ENCODE measurements at regions not wholly inside any gene's neighbourhood (a gene's known extent, or its start where the extent isn't known, plus 50 kb on each side); places are given as distances from the start of the nearest gene placed in this dataset.

DNA sequence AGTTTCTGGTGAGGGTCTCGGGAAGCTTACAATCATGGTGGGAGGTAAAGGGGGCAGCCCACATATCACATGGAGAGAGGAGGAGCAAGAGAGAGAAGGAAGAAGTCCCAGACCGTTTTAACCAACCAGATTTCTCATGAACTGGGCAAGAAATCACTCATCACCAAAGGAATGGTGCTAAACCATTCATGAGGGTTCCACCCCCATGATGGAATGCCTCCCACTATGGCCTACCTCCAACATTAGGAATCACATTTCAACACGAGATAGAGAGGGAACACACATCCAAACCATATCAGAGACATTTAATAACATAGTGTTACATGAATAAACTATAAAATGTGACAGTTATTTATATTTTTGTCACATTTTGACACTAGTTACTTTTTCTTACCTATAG is 214.8 kb upstream of the MAGI2 start:
- TF ChIP-seq POLR2A (IDR thresholded peaks at IDR 0.05; ENCODE audit: low read depth, low read length) (no peak), RFX5 (IDR thresholded peaks at IDR 0.05; ENCODE audit: low read depth, low read length) (no peak), POLR2AphosphoS5 (IDR thresholded peaks at IDR 0.05; ENCODE audit: low read length) (no peak), GABPA (IDR thresholded peaks at IDR 0.05; ENCODE audit: low read depth) (no peak)
- TF ChIP-seq, protein P1, sequence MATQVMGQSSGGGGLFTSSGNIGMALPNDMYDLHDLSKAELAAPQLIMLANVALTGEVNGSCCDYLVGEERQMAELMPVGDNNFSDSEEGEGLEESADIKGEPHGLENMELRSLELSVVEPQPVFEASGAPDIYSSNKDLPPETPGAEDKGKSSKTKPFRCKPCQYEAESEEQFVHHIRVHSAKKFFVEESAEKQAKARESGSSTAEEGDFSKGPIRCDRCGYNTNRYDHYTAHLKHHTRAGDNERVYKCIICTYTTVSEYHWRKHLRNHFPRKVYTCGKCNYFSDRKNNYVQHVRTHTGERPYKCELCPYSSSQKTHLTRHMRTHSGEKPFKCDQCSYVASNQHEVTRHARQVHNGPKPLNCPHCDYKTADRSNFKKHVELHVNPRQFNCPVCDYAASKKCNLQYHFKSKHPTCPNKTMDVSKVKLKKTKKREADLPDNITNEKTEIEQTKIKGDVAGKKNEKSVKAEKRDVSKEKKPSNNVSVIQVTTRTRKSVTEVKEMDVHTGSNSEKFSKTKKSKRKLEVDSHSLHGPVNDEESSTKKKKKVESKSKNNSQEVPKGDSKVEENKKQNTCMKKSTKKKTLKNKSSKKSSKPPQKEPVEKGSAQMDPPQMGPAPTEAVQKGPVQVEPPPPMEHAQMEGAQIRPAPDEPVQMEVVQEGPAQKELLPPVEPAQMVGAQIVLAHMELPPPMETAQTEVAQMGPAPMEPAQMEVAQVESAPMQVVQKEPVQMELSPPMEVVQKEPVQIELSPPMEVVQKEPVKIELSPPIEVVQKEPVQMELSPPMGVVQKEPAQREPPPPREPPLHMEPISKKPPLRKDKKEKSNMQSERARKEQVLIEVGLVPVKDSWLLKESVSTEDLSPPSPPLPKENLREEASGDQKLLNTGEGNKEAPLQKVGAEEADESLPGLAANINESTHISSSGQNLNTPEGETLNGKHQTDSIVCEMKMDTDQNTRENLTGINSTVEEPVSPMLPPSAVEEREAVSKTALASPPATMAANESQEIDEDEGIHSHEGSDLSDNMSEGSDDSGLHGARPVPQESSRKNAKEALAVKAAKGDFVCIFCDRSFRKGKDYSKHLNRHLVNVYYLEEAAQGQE (IDR thresholded peaks at IDR 0.05; ENCODE audit: low read depth, low read length), result no peak
- TF ChIP-seq, protein P2, sequence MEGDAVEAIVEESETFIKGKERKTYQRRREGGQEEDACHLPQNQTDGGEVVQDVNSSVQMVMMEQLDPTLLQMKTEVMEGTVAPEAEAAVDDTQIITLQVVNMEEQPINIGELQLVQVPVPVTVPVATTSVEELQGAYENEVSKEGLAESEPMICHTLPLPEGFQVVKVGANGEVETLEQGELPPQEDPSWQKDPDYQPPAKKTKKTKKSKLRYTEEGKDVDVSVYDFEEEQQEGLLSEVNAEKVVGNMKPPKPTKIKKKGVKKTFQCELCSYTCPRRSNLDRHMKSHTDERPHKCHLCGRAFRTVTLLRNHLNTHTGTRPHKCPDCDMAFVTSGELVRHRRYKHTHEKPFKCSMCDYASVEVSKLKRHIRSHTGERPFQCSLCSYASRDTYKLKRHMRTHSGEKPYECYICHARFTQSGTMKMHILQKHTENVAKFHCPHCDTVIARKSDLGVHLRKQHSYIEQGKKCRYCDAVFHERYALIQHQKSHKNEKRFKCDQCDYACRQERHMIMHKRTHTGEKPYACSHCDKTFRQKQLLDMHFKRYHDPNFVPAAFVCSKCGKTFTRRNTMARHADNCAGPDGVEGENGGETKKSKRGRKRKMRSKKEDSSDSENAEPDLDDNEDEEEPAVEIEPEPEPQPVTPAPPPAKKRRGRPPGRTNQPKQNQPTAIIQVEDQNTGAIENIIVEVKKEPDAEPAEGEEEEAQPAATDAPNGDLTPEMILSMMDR (IDR thresholded peaks at IDR 0.05 in 2 of 3, conservative IDR thresholded peaks at IDR 0.05 in 1 of 3; ENCODE audit: control insufficient read depth in 2 of 3, extremely low read depth in 1 of 3, insufficient read depth in 1 of 3, low read depth in 3 of 3, low read length in 3 of 3), result no peak
